BJ (cell line): ENCODE measurements at regions not wholly inside any gene's neighbourhood (a gene's known extent, or its start where the extent isn't known, plus 50 kb on each side); places are given as distances from the start of the nearest gene placed in this dataset.
"Not testable (repeated sequence)": the region's sequence is repeated elsewhere in the genome, so short reads cannot be mapped to it uniquely, and the experiment has no call there.

Experiments used
- CTCF ChIA-PET: fragments of 350-600 bp; formaldehyde crosslinking; extraction: SDS; loops from one replicate; lab custom pipeline; 2021; ENCODE audit warnings: antibody characterized with exemption, inconsistent platforms; lab: Yijun Ruan, JAX
- POLR2A ChIA-PET: fragments of 300-600 bp; sonication (Branson Sonifier 250); formaldehyde crosslinking; extraction: SDS; loops from one replicate; lab custom pipeline; 2021; ENCODE audit warnings: antibody characterized with exemption; lab: Charles Lee
- DNase-seq: peaks from one replicate; pipeline ENCODE4 v3.0.0-alpha.2; 2011; ENCODE audit warnings: low read depth
- H3K27me3 ChIP-seq: 2 replicates; pipeline ENCODE4 v1.6.0; 2011; ENCODE audit warnings: low read length; ENCODE audit not compliant: control insufficient read depth, insufficient read depth
- H3K36me3 ChIP-seq: 2 replicates; pipeline ENCODE4 v1.5.1; 2011; ENCODE audit warnings: low read length; ENCODE audit not compliant: control insufficient read depth, insufficient read depth
- H3K4me3 ChIP-seq: 2 replicates; pipeline ENCODE4 v1.5.1; 2011; ENCODE audit warnings: low read depth, mild to moderate bottlenecking, control low read depth, low read length
- TF ChIP-seq, protein P1 (sequence below): IDR thresholded peaks from 2 replicates; pipeline ENCODE4 v1.5.1; 2011; ENCODE audit warnings: low read depth, mild to moderate bottlenecking, control low read depth, inconsistent platforms, low read length, moderate library complexity; ENCODE audit not compliant: insufficient read depth

DNA sequence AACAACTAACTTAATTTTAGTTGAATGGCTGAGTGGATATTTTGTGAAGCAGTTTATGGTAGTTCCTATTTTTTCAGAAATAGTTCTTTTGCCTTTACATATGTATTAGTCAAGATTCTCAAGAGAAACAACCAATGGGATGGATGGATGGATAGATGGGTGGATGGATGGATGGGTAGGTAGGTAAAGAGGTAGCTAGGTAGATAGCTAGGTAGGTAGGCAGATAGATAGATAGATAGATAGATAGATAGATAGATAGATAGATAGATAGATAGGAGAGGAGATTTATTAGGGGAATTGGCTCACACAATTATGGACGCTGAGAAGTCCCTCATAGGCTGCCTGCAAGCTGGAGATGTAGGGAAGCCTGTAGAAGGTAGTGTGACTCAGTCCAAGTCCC, 74.0 kb upstream of the NUDT6 start:
- Histone ChIP-seq H3K4me3 (no peak overlapping the region), H3K36me3 (no peaks in the 10 kb centered on the region), H3K27me3 (no peaks in the 10 kb centered on the region)
- no peak for DNase-seq
- POLR2A ChIA-PET: no interaction called here
- TF ChIP-seq, protein P1, sequence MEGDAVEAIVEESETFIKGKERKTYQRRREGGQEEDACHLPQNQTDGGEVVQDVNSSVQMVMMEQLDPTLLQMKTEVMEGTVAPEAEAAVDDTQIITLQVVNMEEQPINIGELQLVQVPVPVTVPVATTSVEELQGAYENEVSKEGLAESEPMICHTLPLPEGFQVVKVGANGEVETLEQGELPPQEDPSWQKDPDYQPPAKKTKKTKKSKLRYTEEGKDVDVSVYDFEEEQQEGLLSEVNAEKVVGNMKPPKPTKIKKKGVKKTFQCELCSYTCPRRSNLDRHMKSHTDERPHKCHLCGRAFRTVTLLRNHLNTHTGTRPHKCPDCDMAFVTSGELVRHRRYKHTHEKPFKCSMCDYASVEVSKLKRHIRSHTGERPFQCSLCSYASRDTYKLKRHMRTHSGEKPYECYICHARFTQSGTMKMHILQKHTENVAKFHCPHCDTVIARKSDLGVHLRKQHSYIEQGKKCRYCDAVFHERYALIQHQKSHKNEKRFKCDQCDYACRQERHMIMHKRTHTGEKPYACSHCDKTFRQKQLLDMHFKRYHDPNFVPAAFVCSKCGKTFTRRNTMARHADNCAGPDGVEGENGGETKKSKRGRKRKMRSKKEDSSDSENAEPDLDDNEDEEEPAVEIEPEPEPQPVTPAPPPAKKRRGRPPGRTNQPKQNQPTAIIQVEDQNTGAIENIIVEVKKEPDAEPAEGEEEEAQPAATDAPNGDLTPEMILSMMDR: no peak
- CTCF ChIA-PET: no interaction called here

DNA sequence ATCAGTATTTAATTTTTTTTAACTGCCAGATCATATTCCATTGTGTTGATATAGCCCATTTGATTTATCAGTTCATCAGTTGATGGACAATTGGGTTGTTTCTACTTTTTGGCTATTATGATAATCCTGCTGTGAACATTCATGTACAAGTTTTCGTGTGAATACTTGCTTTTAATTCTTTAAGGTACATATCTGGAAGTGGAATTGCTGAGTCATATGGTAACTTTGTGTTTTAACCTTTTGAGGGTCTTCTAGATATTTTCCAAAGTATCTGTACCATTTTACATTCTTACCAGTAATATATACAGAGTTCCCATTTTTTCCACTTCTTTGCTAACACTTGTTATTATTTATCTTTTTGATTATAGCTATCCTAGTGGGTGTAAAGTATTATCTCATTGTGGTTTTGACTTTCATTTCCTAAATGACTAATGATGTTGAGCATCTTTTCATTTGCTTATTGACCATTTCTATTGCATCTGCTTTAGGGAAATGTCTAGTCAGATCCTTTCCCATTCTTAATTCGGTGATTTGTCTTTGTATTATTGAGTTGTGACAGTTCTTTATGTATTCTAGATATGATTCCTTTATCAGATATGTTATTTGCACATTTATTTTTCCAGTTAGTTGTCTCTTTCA, 75.2 kb upstream of the NUDT6 start:
- Histone ChIP-seq H3K4me3 (no peak overlapping the region), H3K27me3 (no peaks in the 10 kb centered on the region), H3K36me3 (no peaks in the 10 kb centered on the region)
- TF ChIP-seq, protein P1: no peak
- ChIA-PET POLR2A (no interaction called here), CTCF (no interaction called here)
- no peak for DNase-seq

DNA sequence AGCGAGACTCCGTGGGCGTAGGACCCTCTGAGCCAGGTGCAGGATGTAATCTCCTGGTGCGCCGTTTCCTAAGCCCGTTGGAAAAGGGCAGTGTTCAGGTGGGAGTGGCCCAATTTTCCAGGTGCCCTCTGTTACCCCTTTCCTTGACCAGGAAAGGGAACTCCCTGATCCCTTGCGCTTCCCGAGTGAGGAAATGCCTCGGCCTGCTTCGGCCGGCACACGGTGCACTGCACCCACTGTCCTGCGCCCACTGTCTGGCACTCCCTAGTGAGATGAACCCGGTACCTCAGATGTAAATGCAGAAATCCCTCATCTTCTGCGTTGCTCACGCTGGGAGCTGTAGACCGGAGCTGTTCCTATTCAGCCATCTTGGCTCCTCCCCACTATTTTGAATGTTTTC, 81.7 kb upstream of the NUDT6 start:
- CTCF ChIA-PET, H3K27me3 ChIP-seq, POLR2A ChIA-PET, H3K36me3 ChIP-seq, DNase-seq, H3K4me3 ChIP-seq: not testable (repeated sequence)

DNA sequence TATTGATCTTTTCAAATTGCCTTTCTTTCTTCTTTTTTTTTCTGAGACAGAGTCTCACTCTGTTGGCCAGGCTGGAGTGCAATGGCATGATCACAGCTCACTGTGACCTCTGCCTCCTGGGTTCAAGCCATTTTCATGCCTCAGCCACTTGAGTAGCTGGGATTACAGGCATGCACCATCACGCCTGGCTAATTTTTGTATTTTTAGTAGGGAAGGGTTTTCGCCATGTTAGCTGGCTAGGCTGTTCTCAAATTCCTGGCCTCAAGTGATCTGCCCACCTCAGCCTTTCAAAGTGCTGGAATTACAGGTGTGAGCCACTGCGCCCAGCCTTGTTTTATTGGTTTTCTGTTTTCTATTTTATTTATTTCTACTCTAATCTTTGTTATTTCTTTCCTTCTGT, 82.7 kb upstream of the NUDT6 start:
- H3K4me3 ChIP-seq, DNase-seq, POLR2A ChIA-PET, CTCF ChIA-PET, H3K27me3 ChIP-seq, H3K36me3 ChIP-seq: not testable (repeated sequence)

DNA sequence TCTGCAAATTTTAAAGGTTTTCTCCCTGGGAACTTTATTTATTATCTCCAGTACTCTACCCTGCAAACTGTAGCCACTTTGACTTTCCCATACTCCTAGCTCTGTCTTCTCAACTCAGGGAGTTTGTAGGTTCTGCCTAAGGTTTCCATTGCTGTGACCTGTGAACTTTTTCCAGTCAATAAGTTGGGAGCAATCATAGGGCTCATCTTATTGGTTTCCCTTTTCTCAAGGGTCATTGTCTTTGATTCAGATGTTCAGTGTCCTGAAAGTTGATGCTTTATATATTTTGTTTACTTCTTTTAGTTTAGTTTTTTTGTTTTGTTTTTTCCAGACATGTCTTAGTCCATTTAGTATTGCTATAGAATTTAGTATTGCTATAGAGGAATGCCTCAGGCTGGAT, 85.3 kb upstream of the NUDT6 start:
- DNase-seq: no peak
- Histone ChIP-seq H3K4me3 (no peak overlapping the region), H3K36me3 (no peaks in the 10 kb centered on the region), H3K27me3 (no peaks in the 10 kb centered on the region)
- POLR2A ChIA-PET: no interaction called here
- CTCF ChIA-PET: interaction anchor here (0.6 to 1.2 kb wide), 2 partner anchors 12 to 73 kb away, joined by 3 read pairs; no protein-coding TSS in a partner anchor
- TF ChIP-seq, protein P1: no peak

DNA sequence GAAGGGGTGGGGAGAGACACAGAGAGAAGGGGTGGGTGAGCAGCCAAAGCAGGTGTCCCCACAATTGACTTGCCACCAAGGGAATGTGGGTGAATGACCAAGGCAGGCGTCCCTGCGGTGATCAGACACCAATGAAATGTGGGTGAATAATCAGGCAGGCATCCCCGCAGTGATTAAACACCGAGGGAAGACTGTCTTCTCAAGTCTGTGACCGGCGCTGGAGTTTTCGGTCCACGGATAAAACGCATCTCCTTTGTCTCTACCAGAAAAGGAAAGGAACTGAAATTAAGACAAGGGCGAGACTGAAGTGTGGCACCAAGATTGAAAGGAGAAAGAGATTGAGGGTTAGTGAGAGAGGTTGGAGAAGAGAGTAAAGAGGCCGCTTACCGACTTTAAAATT, 90.0 kb upstream of the NUDT6 start:
- CTCF ChIA-PET, H3K4me3 ChIP-seq, POLR2A ChIA-PET: not testable (repeated sequence)

DNA sequence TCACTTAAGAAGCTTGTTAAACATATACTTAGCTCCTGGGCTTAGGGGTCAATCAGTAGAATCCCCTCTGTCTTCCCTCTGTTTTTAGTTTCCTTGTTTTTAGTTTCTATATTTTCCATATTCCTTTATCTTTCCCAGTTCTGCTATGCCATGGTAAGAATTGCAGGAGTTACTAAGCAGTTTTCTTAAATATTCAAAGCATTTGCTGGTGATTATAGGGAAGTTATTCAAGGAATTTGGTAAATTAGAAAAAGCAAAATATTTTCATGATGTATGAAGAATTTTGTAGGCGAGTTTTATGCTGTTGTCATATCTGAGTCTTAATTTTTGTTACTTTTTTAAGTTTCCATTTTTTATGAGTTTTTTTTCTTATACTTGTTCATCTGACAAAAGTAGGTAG, 91.6 kb upstream of the NUDT6 start:
- ChIA-PET CTCF (no interaction called here), POLR2A (interaction anchor here (0.7 kb wide), 1 partner anchor 30 kb away, joined by 3 read pairs; no protein-coding TSS in a partner anchor)
- DNase-seq: no peak
- no peak overlapping the region for H3K4me3 ChIP-seq
- H3K27me3 ChIP-seq: no peaks in the 10 kb centered on the region
- no peaks in the 10 kb centered on the region for H3K36me3 ChIP-seq
- TF ChIP-seq, protein P1: no peak

More for the DNA sequence above, 90.0 kb upstream of the NUDT6 start:
- DNase-seq, H3K27me3 ChIP-seq, H3K36me3 ChIP-seq: not testable (repeated sequence)
